Esophagus muscularis mucosa (tissue), 4 donors: ENCODE measurements at regions not wholly inside any gene's neighbourhood (a gene's known extent, or its start where the extent isn't known, plus 50 kb on each side); places are given as distances from the start of the nearest gene placed in this dataset.

ENCODE experiments used
- EP300 ChIP-seq: sonication (generic); formaldehyde crosslinking; IDR thresholded peaks from one replicate; pipeline ENCODE4 v1.6.1; 2017; ENCODE audit warnings: antibody characterized with exemption
- POLR2A ChIP-seq: fragments of 450-650 bp; IDR thresholded peaks from one replicate; pipeline ENCODE4 v1.6.1; 2017; ENCODE audit warnings: antibody characterized with exemption, moderate library complexity, mild to moderate bottlenecking, low read depth
- POLR2AphosphoS5 ChIP-seq, 2 donors: sonication (generic); formaldehyde crosslinking; IDR thresholded peaks; one replicate each; pipeline ENCODE4 v1.6.1; 2017; ENCODE audit warnings: antibody characterized with exemption in 2 of 2
- TF ChIP-seq, protein P1 (sequence below), 3 experiments: fragments of 200-600 bp in 2 of 3; fragments of 450-650 bp in 1 of 3; sonication (generic) in 2 of 3; IDR thresholded peaks; one replicate each; pipeline ENCODE4 v1.5.1; 2017 to 2019; ENCODE audit warnings: antibody characterized with exemption in 3 of 3, mild to moderate bottlenecking in 2 of 3, moderate library complexity in 1 of 3

DNA sequence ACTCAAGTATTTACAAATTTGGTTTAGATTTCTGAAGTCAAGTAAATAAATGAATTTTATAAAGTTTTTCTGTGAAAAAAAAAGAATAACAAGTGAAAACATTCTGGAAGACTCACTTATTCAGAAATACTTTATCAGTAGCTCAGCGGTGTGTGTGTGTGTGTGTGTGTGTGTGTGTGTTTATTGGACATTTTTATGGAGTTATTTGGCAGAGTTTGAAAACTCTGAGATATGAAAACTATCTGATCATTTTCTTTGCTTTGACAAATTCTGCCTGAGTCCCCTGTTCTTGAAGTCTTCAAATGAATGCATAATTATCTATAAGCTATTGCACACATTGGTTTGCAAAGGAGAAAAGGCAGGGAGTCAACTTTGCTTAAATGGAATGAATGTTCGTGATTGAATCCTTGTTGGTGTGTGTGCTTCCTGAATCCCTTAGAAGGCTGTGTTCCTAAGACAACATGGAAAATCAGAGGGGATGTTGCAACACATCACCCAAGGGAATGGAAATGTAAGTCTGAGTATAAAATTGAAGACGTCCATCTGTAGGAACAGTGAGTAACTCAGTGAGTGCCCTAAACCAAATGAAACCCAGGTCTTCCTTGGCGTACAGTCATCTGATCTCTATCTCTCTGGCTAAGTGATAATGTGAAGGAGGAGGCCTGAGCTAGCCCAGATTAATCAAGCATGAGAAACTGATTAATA is 160.9 kb downstream of the REEP3 start:
- TF ChIP-seq, protein P1, sequence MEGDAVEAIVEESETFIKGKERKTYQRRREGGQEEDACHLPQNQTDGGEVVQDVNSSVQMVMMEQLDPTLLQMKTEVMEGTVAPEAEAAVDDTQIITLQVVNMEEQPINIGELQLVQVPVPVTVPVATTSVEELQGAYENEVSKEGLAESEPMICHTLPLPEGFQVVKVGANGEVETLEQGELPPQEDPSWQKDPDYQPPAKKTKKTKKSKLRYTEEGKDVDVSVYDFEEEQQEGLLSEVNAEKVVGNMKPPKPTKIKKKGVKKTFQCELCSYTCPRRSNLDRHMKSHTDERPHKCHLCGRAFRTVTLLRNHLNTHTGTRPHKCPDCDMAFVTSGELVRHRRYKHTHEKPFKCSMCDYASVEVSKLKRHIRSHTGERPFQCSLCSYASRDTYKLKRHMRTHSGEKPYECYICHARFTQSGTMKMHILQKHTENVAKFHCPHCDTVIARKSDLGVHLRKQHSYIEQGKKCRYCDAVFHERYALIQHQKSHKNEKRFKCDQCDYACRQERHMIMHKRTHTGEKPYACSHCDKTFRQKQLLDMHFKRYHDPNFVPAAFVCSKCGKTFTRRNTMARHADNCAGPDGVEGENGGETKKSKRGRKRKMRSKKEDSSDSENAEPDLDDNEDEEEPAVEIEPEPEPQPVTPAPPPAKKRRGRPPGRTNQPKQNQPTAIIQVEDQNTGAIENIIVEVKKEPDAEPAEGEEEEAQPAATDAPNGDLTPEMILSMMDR (IDR thresholded peaks at IDR 0.05), result no peak
- TF ChIP-seq EP300 (no peak), POLR2A (no peak), POLR2AphosphoS5 (IDR thresholded peaks at IDR 0.05) (peak; percentile 22 to 54)
